ENCODE measurements at regions not wholly inside any gene's neighbourhood (a gene's known extent, or its start where the extent isn't known, plus 50 kb on each side); places are given as distances from the start of the nearest gene placed in this dataset.

DNA sequence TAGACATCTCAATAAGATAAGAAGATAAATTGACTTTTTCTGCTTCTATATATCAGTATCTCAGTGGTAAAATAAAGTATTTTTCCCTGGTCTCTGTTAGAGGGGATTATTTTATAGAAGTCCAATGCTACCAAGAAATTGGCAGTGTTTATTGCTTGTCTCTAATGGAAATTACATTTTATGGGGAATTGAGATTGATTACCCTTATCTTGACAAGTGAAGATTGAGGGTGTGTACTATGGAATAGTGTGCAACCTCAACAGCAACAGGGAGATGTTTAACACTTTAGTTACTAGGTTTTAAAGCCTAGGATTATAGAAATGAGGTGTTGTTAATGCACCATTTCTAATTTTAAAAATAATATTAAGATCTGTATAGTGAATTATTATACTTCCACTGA lies 154.8 kb upstream of the ROBO1 start:
- H3K9me3 Mint-ChIP-seq: peaks cover 10% of the 10 kb centered on the region
- H3K27me3 Mint-ChIP-seq: no peaks in the 10 kb centered on the region
- H3K4me1 Mint-ChIP-seq: no peaks in the 10 kb centered on the region
- no peak for DNase-seq (ENCODE audit: low spot score in 2 of 2)
- no peak overlapping the region for H3K27ac Mint-ChIP-seq (ENCODE audit: low read depth)
- no peak overlapping the region for H3K4me3 Mint-ChIP-seq
- ATAC-seq (replicated peaks; ENCODE audit: extremely low read depth, poor library complexity, severe bottlenecking): no peak
- no peaks in the 10 kb centered on the region for H3K36me3 Mint-ChIP-seq (ENCODE audit: insufficient read depth)

DNA sequence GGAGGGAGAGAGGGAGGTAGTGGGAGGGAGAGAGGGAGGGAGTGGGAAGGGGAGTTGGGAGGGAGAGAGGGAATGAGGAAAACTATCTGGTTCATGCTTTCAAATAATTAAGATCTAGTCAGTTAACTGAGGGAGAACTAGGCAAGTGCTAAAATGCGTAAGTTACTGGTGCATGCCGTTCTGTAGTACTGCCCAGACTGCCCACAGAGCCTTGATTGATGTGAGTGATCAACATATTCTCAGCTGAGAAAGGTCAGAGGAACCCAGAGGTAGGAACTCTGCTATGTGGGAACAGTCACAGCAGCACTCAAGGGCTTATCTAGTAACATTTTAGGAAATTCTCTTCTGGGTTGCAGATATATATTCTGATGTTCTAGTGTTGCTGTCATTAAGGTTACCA lies 149.8 kb upstream of the ROBO1 start:
- no peak for ATAC-seq (replicated peaks; ENCODE audit: extremely low read depth, poor library complexity, severe bottlenecking)

DNA sequence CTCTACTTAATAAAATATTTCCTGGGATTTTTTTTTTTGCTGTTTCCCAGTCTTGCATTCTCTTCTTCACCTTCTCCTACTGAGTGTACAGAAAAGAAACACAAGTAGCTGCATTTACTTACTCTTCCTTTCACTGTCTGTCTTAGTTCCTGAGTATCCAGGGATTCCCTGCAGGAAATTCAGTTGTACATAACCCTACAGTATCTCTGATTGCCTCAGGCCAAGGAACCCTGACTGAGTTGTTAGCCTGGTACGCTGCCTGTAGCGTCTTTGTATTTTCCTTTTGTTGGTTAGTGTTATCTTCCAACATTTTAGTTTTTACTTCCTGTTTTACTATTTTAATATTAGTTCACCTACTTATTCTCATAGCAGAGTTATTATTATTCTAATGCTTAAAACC lies 142.5 kb upstream of the ROBO1 start:
- Mint-ChIP-seq H3K27me3 (no peaks in the 10 kb centered on the region), H3K27ac (ENCODE audit: low read depth) (no peak overlapping the region), H3K36me3 (ENCODE audit: insufficient read depth) (no peaks in the 10 kb centered on the region), H3K4me3 (no peak overlapping the region), H3K9me3 (peaks cover 8% of the 10 kb centered on the region), H3K4me1 (no peaks in the 10 kb centered on the region)
- ATAC-seq (replicated peaks; ENCODE audit: extremely low read depth, poor library complexity, severe bottlenecking) (no peak), DNase-seq (ENCODE audit: low spot score in 2 of 2) (no peak)

More for the DNA sequence above, 149.8 kb upstream of the ROBO1 start:
- Mint-ChIP-seq H3K36me3 (ENCODE audit: insufficient read depth) (no peaks in the 10 kb centered on the region), H3K27ac (ENCODE audit: low read depth) (no peak overlapping the region), H3K4me1 (no peaks in the 10 kb centered on the region), H3K9me3 (peaks cover 24% of the 10 kb centered on the region), H3K4me3 (no peak overlapping the region), H3K27me3 (no peaks in the 10 kb centered on the region)
- no peak for DNase-seq (ENCODE audit: low spot score in 2 of 2)

DNA sequence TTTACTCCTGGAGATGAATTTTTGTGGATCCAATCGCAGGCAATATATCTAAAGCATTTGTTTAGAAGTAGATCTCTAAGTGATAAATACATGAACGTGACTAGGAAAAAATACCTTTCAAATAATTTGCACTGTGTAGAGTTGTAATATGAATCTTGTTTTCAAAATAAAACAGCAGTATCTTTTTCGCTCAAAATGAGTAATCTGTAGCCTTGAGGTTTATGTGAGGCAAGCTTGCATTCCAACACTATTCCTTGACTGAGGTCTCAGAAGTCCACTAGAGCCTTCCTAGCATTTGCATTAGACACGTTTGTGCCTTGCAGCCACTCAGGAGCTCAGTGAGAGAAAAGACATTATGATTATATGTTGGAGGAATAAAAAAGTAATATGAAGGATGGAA lies 138.3 kb upstream of the ROBO1 start:
- Mint-ChIP-seq H3K27ac (ENCODE audit: low read depth) (no peak overlapping the region), H3K4me3 (no peak overlapping the region), H3K4me1 (no peaks in the 10 kb centered on the region), H3K9me3 (peaks cover 8% of the 10 kb centered on the region), H3K36me3 (ENCODE audit: insufficient read depth) (peaks cover 1% of the 10 kb centered on the region), H3K27me3 (no peaks in the 10 kb centered on the region)
- no peak for DNase-seq (ENCODE audit: low spot score in 2 of 2)
- ATAC-seq (replicated peaks; ENCODE audit: extremely low read depth, poor library complexity, severe bottlenecking): no peak

DNA sequence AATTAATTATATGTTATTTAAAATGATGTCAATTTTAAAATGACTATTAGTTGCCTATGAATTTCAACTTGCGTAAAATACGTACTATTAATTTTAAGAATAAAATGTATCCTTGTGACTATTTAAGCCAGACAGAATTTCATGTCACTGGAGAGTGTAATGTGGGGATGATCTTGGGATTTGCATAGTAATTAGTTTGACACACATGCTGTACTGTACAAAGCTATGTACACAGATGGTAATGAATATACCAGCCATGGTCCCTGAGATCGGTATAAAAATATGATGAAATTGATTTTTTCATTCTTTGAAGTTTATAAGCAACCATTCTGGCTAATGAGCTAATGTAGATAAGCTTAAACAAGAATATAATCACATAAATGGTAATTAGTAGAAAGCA lies 134.4 kb upstream of the ROBO1 start:
- Mint-ChIP-seq H3K36me3 (ENCODE audit: insufficient read depth) (peaks cover 1% of the 10 kb centered on the region), H3K27ac (ENCODE audit: low read depth) (no peak overlapping the region), H3K4me3 (no peak overlapping the region), H3K4me1 (no peaks in the 10 kb centered on the region), H3K9me3 (peaks cover 19% of the 10 kb centered on the region), H3K27me3 (no peaks in the 10 kb centered on the region)
- ATAC-seq (replicated peaks; ENCODE audit: extremely low read depth, poor library complexity, severe bottlenecking) (no peak), DNase-seq (ENCODE audit: low spot score in 2 of 2) (no peak)

DNA sequence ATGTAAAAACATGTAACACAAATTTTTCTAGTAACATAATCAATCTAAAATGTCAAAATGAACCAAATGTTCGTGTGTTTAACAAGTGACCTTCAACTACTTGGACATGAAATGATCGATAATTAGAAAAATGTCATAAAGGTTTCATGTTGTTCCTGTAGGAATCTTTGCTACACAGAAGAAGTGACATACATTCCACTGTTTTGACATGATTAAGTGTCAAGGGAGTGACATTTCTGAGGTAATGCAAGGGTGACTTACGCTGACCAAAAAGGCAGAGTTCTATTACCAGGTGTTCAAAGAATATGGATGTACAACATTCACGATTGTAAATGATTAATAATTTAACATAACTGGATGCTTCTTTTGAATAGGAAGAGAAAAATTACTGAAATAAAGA lies 131.1 kb upstream of the ROBO1 start:
- H3K9me3 Mint-ChIP-seq: peaks cover 18% of the 10 kb centered on the region
- H3K4me3 Mint-ChIP-seq: no peak overlapping the region

DNA sequence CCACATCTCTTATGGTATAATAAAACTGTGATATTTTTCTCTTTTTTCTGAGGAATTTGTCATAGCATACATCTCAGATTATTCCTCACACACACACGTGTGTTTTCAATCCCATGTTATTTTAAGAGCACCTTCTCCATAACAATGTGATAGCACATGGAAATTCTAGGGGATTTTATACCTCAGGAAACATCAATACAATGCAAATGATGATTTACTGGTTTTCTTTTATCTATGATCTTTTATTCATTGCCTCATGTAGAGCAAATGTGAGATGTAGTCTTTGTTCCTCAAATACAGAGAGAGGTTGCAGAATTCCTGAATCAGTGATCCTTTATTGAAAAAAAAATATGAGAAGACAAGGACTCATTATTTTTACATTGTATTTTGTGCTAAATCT lies 128.3 kb upstream of the ROBO1 start:
- no peak for DNase-seq (ENCODE audit: low spot score in 2 of 2)
- no peaks in the 10 kb centered on the region for H3K27me3 Mint-ChIP-seq
- H3K9me3 Mint-ChIP-seq: peaks cover 16% of the 10 kb centered on the region
- no peaks in the 10 kb centered on the region for H3K36me3 Mint-ChIP-seq (ENCODE audit: insufficient read depth)
- H3K4me1 Mint-ChIP-seq: no peaks in the 10 kb centered on the region
- no peak for ATAC-seq (replicated peaks; ENCODE audit: extremely low read depth, poor library complexity, severe bottlenecking)
- no peak overlapping the region for H3K4me3 Mint-ChIP-seq
- H3K27ac Mint-ChIP-seq (ENCODE audit: low read depth): no peak overlapping the region

More for the DNA sequence above, 131.1 kb upstream of the ROBO1 start:
- Mint-ChIP-seq H3K36me3 (ENCODE audit: insufficient read depth) (no peaks in the 10 kb centered on the region), H3K4me1 (no peaks in the 10 kb centered on the region), H3K27me3 (no peaks in the 10 kb centered on the region), H3K27ac (ENCODE audit: low read depth) (no peak overlapping the region)
- ATAC-seq (replicated peaks; ENCODE audit: extremely low read depth, poor library complexity, severe bottlenecking): no peak
- no peak for DNase-seq (ENCODE audit: low spot score in 2 of 2)

DNA sequence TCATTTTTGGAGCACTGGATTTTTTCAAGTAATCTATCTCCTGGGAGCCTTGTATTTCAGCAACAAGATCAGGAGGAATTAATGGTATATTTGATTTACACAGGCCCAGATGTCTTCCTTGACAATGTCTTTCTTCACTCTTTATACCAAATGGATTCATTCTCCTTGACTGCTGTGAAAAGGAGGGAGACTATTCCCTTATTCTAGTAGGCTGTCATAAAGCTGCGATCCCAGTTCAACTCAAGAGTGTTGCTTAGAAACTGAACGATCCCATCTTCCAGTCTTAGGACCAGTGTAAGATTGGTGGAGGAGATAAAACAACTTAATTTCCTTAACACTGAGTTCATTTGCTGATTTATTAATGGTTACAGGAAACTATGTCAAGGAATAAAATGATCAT lies 119.4 kb upstream of the ROBO1 start:
- no peak overlapping the region for H3K27ac Mint-ChIP-seq (ENCODE audit: low read depth)

DNA sequence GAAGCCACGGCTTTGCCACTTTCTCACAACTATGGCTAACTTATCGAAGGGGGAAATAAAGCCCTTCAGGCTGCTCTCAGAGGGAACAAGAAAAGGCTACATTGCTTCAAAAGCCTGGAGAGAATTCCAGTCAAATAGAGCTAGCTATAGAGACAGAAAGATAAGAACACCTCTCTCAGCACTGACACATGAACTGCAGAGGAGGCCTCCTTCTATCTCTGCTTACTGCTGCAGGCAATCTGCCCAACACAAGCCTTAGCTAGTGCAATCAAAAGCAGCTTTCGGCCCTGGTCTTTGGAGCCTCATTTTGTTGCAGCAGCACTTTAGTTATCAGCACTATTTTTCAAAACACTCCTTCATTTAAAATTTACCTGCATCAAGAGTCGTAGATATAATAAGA lies 118.4 kb upstream of the ROBO1 start:
- no peaks in the 10 kb centered on the region for H3K27me3 Mint-ChIP-seq
- DNase-seq (ENCODE audit: low spot score in 2 of 2) (no peak), ATAC-seq (replicated peaks; ENCODE audit: extremely low read depth, poor library complexity, severe bottlenecking) (no peak)
- no peaks in the 10 kb centered on the region for H3K36me3 Mint-ChIP-seq (ENCODE audit: insufficient read depth)
- H3K9me3 Mint-ChIP-seq: peaks cover 5% of the 10 kb centered on the region
- H3K4me3 Mint-ChIP-seq: no peak overlapping the region
- H3K4me1 Mint-ChIP-seq: no peaks in the 10 kb centered on the region
- no peak overlapping the region for H3K27ac Mint-ChIP-seq (ENCODE audit: low read depth)

More for the DNA sequence above, 119.4 kb upstream of the ROBO1 start:
- DNase-seq (ENCODE audit: low spot score in 2 of 2) (no peak), ATAC-seq (replicated peaks; ENCODE audit: extremely low read depth, poor library complexity, severe bottlenecking) (no peak)
- H3K27me3 Mint-ChIP-seq: no peaks in the 10 kb centered on the region
- H3K4me1 Mint-ChIP-seq: no peaks in the 10 kb centered on the region
- peaks cover 5% of the 10 kb centered on the region for H3K9me3 Mint-ChIP-seq
- H3K4me3 Mint-ChIP-seq: no peak overlapping the region
- H3K36me3 Mint-ChIP-seq (ENCODE audit: insufficient read depth): no peaks in the 10 kb centered on the region

DNA sequence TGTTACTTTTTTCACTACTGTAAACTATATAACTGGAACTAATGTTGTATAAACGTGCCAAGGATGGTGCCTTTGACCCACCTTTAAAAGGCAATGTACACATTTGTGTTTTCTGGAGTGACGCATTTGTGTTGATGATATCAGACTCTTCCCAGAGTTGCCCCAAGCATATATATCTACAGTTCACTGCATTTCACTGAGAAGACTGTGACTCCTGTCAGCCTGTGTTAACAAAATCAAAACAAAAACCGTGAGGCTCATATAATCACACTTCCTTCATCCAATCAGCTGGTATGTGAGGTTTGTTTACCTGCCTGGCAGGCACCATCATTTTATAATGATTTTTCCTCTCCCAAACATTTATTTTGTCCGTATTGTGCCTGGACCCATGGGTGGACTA lies 117.6 kb upstream of the ROBO1 start:
- peaks cover 5% of the 10 kb centered on the region for H3K9me3 Mint-ChIP-seq
- no peak for DNase-seq (ENCODE audit: low spot score in 2 of 2)

DNA sequence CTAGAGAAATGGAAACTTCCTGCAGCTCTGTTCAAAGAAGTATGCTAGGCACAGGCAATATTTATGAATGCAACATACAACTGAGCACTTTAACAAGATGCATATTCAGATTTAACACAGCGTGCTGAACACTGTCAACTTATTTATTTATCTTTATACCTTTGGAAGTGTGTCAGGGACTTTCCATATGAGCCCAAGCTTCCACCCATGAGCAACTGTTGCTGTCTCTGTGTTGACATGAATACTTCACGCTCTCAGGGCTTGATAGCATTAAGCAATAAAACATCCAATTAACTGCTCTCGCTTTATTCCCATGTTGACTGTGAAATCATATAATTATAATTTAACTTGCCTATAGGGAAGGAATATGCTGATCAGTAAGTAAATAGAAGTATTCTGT lies 116.6 kb upstream of the ROBO1 start:
- Mint-ChIP-seq H3K27me3 (no peaks in the 10 kb centered on the region), H3K9me3 (peaks cover 5% of the 10 kb centered on the region), H3K4me3 (no peak overlapping the region), H3K4me1 (no peaks in the 10 kb centered on the region), H3K36me3 (ENCODE audit: insufficient read depth) (no peaks in the 10 kb centered on the region), H3K27ac (ENCODE audit: low read depth) (no peak overlapping the region)
- ATAC-seq (replicated peaks; ENCODE audit: extremely low read depth, poor library complexity, severe bottlenecking) (no peak), DNase-seq (ENCODE audit: low spot score in 2 of 2) (no peak)

More for the DNA sequence above, 117.6 kb upstream of the ROBO1 start:
- Mint-ChIP-seq H3K27me3 (no peaks in the 10 kb centered on the region), H3K4me3 (no peak overlapping the region), H3K4me1 (no peaks in the 10 kb centered on the region), H3K27ac (ENCODE audit: low read depth) (no peak overlapping the region), H3K36me3 (ENCODE audit: insufficient read depth) (no peaks in the 10 kb centered on the region)
- ATAC-seq (replicated peaks; ENCODE audit: extremely low read depth, poor library complexity, severe bottlenecking): no peak

DNA sequence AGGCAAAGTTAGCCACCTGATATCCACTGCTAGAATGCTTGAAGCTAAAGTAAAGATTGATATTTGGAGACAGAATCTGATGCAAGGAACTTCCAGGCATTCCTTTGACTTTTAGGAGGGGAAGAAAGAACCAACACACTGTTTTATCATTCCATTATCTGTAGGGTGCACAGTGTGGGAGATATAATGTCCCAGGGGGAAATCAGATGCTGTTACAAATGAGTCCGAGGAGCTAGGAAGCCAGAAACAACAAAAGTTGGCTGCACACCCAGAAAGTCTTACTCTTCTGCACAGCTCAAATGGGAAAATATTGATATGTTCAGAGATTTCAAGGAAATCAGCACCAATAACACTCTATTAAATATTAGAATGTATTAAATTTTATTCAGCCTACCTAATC lies 113.6 kb upstream of the ROBO1 start:
- no peak overlapping the region for H3K27ac Mint-ChIP-seq (ENCODE audit: low read depth)
- ATAC-seq (replicated peaks; ENCODE audit: extremely low read depth, poor library complexity, severe bottlenecking) (no peak), DNase-seq (ENCODE audit: low spot score in 2 of 2) (no peak)
- no peak overlapping the region for H3K4me3 Mint-ChIP-seq
- no peaks in the 10 kb centered on the region for H3K27me3 Mint-ChIP-seq
- no peaks in the 10 kb centered on the region for H3K36me3 Mint-ChIP-seq (ENCODE audit: insufficient read depth)
- peaks cover 10% of the 10 kb centered on the region for H3K9me3 Mint-ChIP-seq
- H3K4me1 Mint-ChIP-seq: no peaks in the 10 kb centered on the region

DNA sequence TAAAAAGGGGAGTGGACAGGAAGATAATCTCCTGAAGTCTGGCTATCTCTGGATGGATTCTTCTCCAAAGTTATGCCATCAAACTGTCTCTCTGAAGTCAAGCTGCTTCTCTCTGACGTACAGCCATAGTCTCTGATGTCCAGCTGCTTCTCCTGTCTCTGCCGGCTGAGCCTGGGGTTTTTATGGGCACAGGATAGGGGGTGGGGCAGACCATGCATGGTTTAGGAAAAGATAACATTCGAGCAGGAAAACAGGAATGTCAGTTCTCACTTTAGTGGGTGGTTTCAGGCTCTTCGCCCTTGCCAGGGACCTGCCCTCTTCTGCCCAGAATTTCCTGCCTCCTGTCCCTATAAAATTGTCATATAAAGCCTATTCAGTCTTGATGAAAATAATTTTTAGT lies 110.9 kb upstream of the ROBO1 start:
- Mint-ChIP-seq H3K27me3 (no peaks in the 10 kb centered on the region), H3K4me3 (no peak overlapping the region), H3K27ac (ENCODE audit: low read depth) (no peak overlapping the region), H3K4me1 (no peaks in the 10 kb centered on the region), H3K9me3 (peaks cover 10% of the 10 kb centered on the region), H3K36me3 (ENCODE audit: insufficient read depth) (no peaks in the 10 kb centered on the region)
- ATAC-seq (replicated peaks; ENCODE audit: extremely low read depth, poor library complexity, severe bottlenecking) (no peak), DNase-seq (ENCODE audit: low spot score in 2 of 2) (no peak)

DNA sequence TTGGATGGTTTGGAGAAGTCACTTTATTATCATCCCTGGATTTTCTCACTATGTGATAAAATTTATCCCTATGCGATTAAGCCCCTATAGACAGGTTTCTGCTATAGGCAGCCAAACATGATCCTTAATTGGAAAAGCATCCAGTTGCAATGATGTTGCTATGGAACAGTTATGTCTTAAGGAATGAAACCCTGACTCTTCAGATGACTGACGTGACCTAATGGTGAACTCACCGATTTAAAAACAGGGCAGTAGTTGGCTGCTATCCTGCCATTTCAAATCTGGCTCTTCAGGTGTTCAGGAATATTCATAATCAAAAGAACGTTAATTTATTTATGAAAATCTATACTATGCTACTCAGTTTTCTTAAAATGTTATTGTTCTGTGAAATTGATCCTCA lies 106.8 kb upstream of the ROBO1 start:
- H3K4me1 Mint-ChIP-seq: no peaks in the 10 kb centered on the region
- H3K4me3 Mint-ChIP-seq: no peak overlapping the region
- peaks cover 2% of the 10 kb centered on the region for H3K36me3 Mint-ChIP-seq (ENCODE audit: insufficient read depth)
- H3K27me3 Mint-ChIP-seq: no peaks in the 10 kb centered on the region
- H3K27ac Mint-ChIP-seq (ENCODE audit: low read depth): no peak overlapping the region
- DNase-seq (ENCODE audit: low spot score in 2 of 2): no peak
- H3K9me3 Mint-ChIP-seq: peaks cover 6% of the 10 kb centered on the region
- no peak for ATAC-seq (replicated peaks; ENCODE audit: extremely low read depth, poor library complexity, severe bottlenecking)

Measured in central memory CD8-positive, alpha-beta T cell (primary cell).